Breast epithelium (tissue), 3 donors: ENCODE measurements at regions not wholly inside any gene's neighbourhood (a gene's known extent, or its start where the extent isn't known, plus 50 kb on each side); places are given as distances from the start of the nearest gene placed in this dataset.

ENCODE experiments used
- POLR2A ChIP-seq: fragments of 450-650 bp; IDR thresholded peaks from one replicate; pipeline ENCODE4 v1.6.1; 2016; ENCODE audit warnings: antibody characterized with exemption, mild to moderate bottlenecking, moderate library complexity
- TF ChIP-seq, protein P1 (sequence below), 3 donors: fragments of 450-650 bp; IDR thresholded peaks; one replicate each; pipeline ENCODE4 v1.5.1; 2016 to 2017; ENCODE audit warnings: antibody characterized with exemption in 3 of 3, mild to moderate bottlenecking in 3 of 3, moderate library complexity in 3 of 3

DNA sequence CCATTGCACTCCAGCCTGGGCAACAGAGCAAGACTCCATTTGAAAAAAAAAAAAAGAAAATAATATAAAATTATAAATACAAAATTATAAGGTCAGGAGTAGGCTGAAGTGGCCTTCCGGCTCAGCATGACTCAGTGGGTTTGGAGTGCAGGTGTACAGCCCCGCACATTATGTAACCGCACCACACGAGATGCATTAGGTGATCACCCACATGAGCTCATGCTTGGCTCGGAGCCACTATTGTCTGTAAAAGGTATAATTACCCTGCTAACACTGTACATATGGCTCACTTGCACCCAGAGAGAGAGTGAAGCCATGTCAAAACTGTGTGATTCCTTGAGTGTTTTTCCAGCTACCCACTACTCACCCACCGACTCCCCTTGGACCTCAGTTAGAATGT, 557.0 kb downstream of the SLC6A15 start:
- TF ChIP-seq, protein P1, sequence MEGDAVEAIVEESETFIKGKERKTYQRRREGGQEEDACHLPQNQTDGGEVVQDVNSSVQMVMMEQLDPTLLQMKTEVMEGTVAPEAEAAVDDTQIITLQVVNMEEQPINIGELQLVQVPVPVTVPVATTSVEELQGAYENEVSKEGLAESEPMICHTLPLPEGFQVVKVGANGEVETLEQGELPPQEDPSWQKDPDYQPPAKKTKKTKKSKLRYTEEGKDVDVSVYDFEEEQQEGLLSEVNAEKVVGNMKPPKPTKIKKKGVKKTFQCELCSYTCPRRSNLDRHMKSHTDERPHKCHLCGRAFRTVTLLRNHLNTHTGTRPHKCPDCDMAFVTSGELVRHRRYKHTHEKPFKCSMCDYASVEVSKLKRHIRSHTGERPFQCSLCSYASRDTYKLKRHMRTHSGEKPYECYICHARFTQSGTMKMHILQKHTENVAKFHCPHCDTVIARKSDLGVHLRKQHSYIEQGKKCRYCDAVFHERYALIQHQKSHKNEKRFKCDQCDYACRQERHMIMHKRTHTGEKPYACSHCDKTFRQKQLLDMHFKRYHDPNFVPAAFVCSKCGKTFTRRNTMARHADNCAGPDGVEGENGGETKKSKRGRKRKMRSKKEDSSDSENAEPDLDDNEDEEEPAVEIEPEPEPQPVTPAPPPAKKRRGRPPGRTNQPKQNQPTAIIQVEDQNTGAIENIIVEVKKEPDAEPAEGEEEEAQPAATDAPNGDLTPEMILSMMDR (IDR thresholded peaks at IDR 0.05) = no peak
- no peak for TF ChIP-seq POLR2A
